ENCODE measurements at regions not wholly inside any gene's neighbourhood (a gene's known extent, or its start where the extent isn't known, plus 50 kb on each side); places are given as distances from the start of the nearest gene placed in this dataset.
"Not testable (repeated sequence)": the region's sequence is repeated elsewhere in the genome, so short reads cannot be mapped to it uniquely, and the experiment has no call there.

GRCh38 chr10:28993056-28993455 lies 295.8 kb upstream of the LYZL1 start:
- Histone ChIP-seq H3K36me3 (no peaks in the 10 kb centered on the region), H3K9ac (no peak overlapping the region), H3K4me3 (no peak overlapping the region), H3K9me3 (ENCODE audit: low read depth) (no peaks in the 10 kb centered on the region), H3K79me2 (ENCODE audit: low read depth) (no peaks in the 10 kb centered on the region), H3F3A (ENCODE audit: low read depth) (no peaks in the 10 kb centered on the region), H3K4me2 (no peak overlapping the region), H4K20me1 (ENCODE audit: low read depth) (no peaks in the 10 kb centered on the region), H3K4me1 (no peaks in the 10 kb centered on the region), H3K27ac (no peak overlapping the region), H2AFZ (replicated peaks) (no peak overlapping the region), H3K27me3 (no peaks in the 10 kb centered on the region)
- no peak overlapping the region for H3K4me3 Mint-ChIP-seq
- no peaks in the 10 kb centered on the region for H3K36me3 Mint-ChIP-seq
- H3K4me1 Mint-ChIP-seq, result peaks cover 11% of the 10 kb centered on the region
- TF ChIP-seq, protein P1, sequence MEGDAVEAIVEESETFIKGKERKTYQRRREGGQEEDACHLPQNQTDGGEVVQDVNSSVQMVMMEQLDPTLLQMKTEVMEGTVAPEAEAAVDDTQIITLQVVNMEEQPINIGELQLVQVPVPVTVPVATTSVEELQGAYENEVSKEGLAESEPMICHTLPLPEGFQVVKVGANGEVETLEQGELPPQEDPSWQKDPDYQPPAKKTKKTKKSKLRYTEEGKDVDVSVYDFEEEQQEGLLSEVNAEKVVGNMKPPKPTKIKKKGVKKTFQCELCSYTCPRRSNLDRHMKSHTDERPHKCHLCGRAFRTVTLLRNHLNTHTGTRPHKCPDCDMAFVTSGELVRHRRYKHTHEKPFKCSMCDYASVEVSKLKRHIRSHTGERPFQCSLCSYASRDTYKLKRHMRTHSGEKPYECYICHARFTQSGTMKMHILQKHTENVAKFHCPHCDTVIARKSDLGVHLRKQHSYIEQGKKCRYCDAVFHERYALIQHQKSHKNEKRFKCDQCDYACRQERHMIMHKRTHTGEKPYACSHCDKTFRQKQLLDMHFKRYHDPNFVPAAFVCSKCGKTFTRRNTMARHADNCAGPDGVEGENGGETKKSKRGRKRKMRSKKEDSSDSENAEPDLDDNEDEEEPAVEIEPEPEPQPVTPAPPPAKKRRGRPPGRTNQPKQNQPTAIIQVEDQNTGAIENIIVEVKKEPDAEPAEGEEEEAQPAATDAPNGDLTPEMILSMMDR (IDR thresholded peaks at IDR 0.05), result no peak
- TF ChIP-seq EZH2phosphoT487 (IDR thresholded peaks at IDR 0.05), result no peak
- DNase-seq (ENCODE audit: low spot score), result no peak
- peaks cover 6% of the 10 kb centered on the region for H3K27me3 Mint-ChIP-seq (ENCODE audit: insufficient read depth, low read depth)
- no peak overlapping the region for H3K27ac Mint-ChIP-seq
- peaks cover 7% of the 10 kb centered on the region for H3K9me3 Mint-ChIP-seq

DNA sequence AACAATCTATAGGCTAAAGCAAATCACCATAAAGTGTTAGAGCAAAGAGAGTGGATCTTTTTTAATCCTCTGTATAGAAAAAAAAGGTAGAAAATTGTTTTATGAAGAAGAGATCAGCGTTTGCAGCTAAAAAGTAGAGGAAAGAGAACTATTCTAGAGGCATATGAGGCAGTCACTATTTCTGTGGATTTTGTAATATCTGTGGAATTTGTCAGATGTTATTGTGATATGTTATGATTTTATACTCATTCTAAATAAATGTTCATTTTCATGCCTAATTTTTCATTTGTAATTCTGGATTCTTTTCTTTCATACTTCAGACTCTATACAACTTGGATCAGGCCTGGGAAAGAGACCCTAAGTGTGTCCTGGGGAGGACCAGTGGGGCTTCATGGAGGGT lies 295.0 kb upstream of the LYZL1 start:
- Histone ChIP-seq H3K27ac (no peak overlapping the region), H3K9ac (no peak overlapping the region), H3K9me3 (ENCODE audit: low read depth) (no peaks in the 10 kb centered on the region), H3K36me3 (no peaks in the 10 kb centered on the region), H3F3A (ENCODE audit: low read depth) (no peaks in the 10 kb centered on the region), H3K79me2 (ENCODE audit: low read depth) (no peaks in the 10 kb centered on the region), H3K4me2 (no peak overlapping the region), H3K4me1 (no peaks in the 10 kb centered on the region), H2AFZ (replicated peaks) (no peak overlapping the region), H3K4me3 (no peak overlapping the region), H3K27me3 (no peaks in the 10 kb centered on the region), H4K20me1 (ENCODE audit: low read depth) (no peaks in the 10 kb centered on the region)
- Mint-ChIP-seq H3K36me3 (no peaks in the 10 kb centered on the region), H3K4me1 (peaks cover 11% of the 10 kb centered on the region), H3K27me3 (ENCODE audit: insufficient read depth, low read depth) (peaks cover 4% of the 10 kb centered on the region), H3K4me3 (no peak overlapping the region), H3K27ac (no peak overlapping the region), H3K9me3 (peaks cover 7% of the 10 kb centered on the region)
- TF ChIP-seq, protein P1 (IDR thresholded peaks at IDR 0.05), result no peak
- TF ChIP-seq EZH2 (IDR thresholded peaks at IDR 0.05), result no peak
- TF ChIP-seq EZH2phosphoT487 (IDR thresholded peaks at IDR 0.05), result no peak
- DNase-seq (ENCODE audit: low spot score), result no peak

DNA sequence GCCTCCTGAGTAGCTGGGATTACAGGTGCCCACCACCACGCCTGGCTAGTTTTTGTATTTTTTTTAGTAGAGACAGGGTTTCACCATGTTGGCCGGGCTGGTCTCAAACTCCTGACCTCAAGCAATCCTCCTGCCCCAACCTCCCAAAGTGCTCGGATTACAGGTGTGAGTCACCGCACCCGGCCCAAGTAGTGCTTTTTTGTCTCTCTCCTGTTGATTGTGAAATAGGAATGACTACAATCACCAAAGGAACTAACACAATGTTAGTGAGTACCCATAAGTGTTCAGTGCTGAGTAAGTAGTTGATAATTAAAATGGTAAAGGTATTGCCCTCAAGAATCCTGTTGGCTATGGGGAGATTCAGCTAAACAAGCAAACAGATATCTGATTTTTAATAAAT lies 294.1 kb upstream of the LYZL1 start:
- H3K27me3 ChIP-seq; H3K4me1 Mint-ChIP-seq; H3K27ac ChIP-seq; H3K4me3 Mint-ChIP-seq; H3K79me2 ChIP-seq (ENCODE audit: low read depth); H3K9ac ChIP-seq; H3K9me3 Mint-ChIP-seq; H3K9me3 ChIP-seq (ENCODE audit: low read depth); H3K36me3 Mint-ChIP-seq; H3K36me3 ChIP-seq; H3K27ac Mint-ChIP-seq; H3K4me2 ChIP-seq; H4K20me1 ChIP-seq (ENCODE audit: low read depth); DNase-seq (ENCODE audit: low spot score); H3K4me1 ChIP-seq; H3K4me3 ChIP-seq; H2AFZ ChIP-seq (replicated peaks); H3F3A ChIP-seq (ENCODE audit: low read depth); H3K27me3 Mint-ChIP-seq (ENCODE audit: insufficient read depth, low read depth): not testable (repeated sequence)

DNA sequence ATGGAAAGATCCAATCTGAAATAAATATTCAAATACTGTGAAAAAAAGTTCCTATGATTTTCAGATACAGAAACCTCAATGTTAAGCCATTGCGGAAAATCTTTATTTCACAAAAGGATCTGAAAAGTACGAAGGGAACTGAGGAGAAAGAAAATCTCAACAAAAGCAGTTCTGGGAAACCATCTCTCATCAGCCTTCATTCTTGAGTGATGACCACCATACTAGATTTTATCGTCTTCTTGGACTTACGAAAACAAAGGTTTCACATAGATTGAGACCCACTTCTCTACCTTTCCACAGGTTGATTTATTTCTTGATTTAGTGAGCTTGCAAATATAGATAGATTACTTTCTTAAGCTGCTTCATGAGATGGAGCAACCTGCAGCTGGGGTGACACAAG lies 293.4 kb upstream of the LYZL1 start:
- Histone ChIP-seq H3K4me2 (no peak overlapping the region), H3F3A (ENCODE audit: low read depth) (no peaks in the 10 kb centered on the region), H3K36me3 (no peaks in the 10 kb centered on the region), H3K79me2 (ENCODE audit: low read depth) (no peaks in the 10 kb centered on the region), H3K9ac (no peak overlapping the region), H3K27ac (no peak overlapping the region), H3K4me1 (no peaks in the 10 kb centered on the region), H3K27me3 (no peaks in the 10 kb centered on the region), H3K4me3 (no peak overlapping the region), H3K9me3 (ENCODE audit: low read depth) (no peaks in the 10 kb centered on the region), H2AFZ (replicated peaks) (no peak overlapping the region), H4K20me1 (ENCODE audit: low read depth) (no peaks in the 10 kb centered on the region)
- Mint-ChIP-seq H3K4me1 (peaks cover 3% of the 10 kb centered on the region), H3K27ac (no peak overlapping the region), H3K27me3 (ENCODE audit: insufficient read depth, low read depth) (peaks cover 2% of the 10 kb centered on the region), H3K9me3 (peaks cover 7% of the 10 kb centered on the region), H3K4me3 (no peak overlapping the region), H3K36me3 (no peaks in the 10 kb centered on the region)
- no peak for DNase-seq (ENCODE audit: low spot score)
- TF ChIP-seq, protein P1 (IDR thresholded peaks at IDR 0.05), result no peak
- TF ChIP-seq EZH2phosphoT487 (IDR thresholded peaks at IDR 0.05), result no peak
- TF ChIP-seq EZH2 (IDR thresholded peaks at IDR 0.05), result no peak

All from neural progenitor cell (in vitro differentiated cells).